ENCODE measurements at regions not wholly inside any gene's neighbourhood (a gene's known extent, or its start where the extent isn't known, plus 50 kb on each side); places are given as distances from the start of the nearest gene placed in this dataset.

GRCh38 chr1:69502991-69503390 is 64.7 kb upstream of the LRRC7 start:
- TF ChIP-seq OSR1 (CRISPR knock-in tag; IDR thresholded peaks at IDR 0.05) (no peak), ESRRG (CRISPR knock-in tag; IDR thresholded peaks at IDR 0.05) (no peak), RARB (CRISPR knock-in tag; IDR thresholded peaks at IDR 0.05) (no peak), ARNTL (CRISPR knock-in tag; IDR thresholded peaks at IDR 0.05; ENCODE audit: borderline replicate concordance, low read depth) (no peak), ZNF565 (CRISPR knock-in tag; conservative IDR thresholded peaks at IDR 0.05; ENCODE audit: low read depth) (no peak), TOX (CRISPR knock-in tag; IDR thresholded peaks at IDR 0.05; ENCODE audit: borderline replicate concordance) (no peak), BACH2 (CRISPR knock-in tag; IDR thresholded peaks at IDR 0.05; ENCODE audit: borderline replicate concordance) (no peak), ZFP30 (CRISPR knock-in tag; IDR thresholded peaks at IDR 0.05) (no peak)
